ENCODE measurements at regions not wholly inside any gene's neighbourhood (a gene's known extent, or its start where the extent isn't known, plus 50 kb on each side); places are given as distances from the start of the nearest gene placed in this dataset.

DNA sequence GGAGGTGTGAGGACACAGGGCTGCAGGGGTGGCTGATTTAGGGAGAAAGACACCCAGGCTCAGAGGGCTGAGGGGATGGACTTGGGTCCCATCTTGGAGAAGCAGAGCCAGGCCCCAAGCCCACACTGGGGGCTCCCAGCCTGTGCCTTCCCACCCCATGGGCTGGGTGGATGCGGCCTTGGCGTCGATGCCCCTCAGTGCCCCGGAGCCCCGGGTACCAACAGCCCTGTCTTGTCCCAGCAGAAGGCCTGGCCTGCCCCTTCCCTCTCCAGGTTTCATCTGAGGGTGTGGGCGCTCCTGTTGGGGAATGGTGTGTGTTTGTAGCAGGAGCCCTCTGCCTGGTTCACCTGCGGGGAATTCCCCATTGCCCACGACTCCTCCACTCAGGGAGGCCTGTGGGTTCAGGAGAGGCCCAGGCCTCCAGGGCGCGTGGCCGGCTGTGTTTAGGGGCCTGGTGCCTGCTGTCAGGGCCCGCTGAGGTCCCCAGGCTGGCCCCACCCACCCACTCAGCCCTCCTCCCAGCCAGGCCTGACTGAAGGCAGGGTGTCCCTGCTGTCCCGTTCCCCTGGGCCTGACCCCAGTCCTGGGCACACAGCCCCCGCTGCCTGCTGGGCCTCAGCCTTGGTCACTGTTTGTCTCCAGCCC lies 51.1 kb upstream of the BEGAIN start:
- DNase-seq (no peak), ATAC-seq (no peak)

DNA sequence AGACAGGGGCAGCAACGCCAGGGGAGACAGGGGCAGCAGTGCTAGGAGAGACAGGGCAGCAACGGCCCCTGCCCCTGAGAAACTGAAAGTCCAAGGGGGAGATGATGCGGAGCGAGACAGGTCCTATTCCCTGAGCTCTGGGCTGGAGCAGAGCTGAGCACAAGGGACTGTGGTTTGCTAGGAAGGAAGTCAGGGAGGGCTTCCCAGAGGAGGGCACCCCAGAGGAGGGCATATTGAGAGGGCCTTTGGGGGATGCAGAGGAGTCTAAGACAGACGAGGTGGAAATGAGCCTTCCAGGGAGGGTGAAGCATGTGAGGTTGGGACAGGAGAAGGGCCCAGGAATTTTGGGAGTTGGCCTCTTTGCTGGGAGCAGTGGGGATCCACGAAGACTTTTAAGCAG lies 52.1 kb upstream of the BEGAIN start:
- no peak for DNase-seq
- ATAC-seq = no peak

DNA sequence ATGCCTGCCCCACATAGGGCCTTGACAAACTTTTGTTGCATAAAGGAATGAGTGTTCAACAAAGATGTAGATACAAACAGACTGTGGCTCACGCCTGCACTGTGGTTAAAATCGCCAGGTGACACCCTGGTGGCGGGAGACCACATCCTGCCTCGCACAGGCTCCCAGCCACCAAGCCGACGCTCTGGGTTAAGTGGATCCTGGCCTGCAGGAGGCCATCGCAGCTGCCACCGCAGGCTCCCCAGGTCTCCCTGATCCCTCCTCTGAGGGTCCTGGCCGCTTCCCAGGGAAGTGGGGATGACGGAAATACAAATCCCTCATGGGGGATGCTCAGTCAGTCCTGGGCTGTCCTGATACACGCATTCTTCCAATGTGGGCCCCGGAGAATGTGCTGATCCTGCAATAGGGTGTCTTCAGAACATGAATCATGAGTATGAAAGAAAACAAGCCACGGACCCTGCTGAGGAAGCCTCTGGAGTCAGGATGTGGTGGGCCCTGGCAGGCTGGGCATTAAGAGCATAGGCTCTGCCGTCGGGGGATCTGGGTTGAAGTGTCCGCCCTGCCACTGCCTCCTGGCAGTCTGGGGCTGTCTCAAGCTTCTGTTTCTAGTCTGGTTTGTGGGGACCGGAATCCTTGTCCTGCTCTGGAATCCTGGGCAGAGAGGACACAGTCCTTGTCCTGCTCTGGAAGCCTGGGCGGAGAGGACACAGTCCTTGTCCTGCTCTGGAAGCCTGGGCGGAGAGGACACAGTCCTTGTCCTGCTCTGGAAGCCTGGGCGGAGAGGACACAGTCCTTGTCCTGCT lies 53.5 kb upstream of the BEGAIN start:
- ATAC-seq = peak; percentile 88
- DNase-seq = peak; percentile 75

DNA sequence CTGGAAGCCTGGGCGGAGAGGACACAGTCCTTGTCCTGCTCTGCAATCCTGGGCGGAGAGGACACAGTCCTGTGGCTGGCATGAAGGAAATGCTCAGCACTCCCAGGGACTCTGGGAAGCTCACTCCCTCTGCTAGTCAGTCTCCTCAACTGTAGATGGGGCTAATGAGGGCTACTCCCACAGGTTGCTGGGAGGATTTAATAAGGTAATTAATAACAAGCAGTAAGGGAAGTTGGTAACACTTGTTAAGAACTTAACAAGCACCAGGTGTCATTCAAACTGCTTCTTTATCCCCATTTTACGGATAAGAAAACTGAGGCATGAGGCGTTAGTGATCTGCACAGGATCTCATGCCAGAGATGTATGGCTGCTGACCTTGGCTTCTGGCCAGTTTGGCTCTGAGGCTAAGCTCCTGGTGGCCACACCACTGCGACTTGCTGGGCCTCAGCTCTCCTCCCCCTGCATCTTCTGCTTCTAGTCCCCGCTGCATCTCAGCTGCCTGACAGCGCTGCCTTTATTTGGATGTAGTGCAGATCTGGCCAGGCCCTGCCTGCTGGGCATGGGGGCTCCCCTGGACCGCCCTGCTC lies 54.1 kb upstream of the BEGAIN start:
- ATAC-seq = no peak

DNA sequence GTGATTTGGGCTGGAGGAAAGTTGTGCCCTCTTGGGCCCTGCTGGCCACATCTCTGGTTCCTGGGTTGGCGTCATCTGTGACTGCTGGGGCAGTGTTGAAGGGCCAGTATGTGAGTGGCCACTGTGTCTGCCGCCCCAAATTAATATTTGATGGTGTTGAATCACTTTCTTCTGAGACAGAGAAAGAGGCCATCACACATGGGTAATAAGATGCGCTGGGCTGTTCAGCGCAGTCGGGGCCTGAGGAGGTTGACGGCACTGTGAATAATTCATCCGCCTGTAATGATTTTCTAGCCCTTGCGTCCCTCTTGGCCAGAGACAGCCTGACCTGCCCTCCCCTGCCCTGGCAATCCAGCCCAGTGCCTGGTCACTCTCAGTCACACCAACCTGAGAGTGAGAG lies 56.2 kb upstream of the BEGAIN start:
- no peak for DNase-seq

More for the DNA sequence above, 54.1 kb upstream of the BEGAIN start:
- DNase-seq = no peak

DNA sequence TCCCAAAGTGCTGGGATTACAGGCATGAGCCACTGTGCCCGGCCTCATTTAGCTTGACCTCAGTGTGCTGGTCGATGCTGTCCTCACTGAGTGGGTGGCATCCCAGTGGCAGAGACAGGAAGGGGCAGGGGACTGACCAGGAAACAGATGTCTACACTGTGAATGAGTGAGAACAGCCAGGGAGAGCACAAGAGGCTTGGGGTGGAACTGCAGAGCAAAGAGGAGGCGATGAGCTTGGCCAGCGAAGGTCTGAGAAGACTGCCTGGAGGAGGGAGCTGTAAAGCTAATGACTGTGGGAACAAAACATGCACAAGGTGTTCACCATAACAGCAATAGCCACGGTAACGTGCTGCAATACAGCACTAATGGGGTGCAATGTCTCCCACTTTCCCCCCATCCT lies 57.2 kb upstream of the BEGAIN start:
- no peak for ATAC-seq
- no peak for DNase-seq

More for the DNA sequence above, 56.2 kb upstream of the BEGAIN start:
- no peak for ATAC-seq

DNA sequence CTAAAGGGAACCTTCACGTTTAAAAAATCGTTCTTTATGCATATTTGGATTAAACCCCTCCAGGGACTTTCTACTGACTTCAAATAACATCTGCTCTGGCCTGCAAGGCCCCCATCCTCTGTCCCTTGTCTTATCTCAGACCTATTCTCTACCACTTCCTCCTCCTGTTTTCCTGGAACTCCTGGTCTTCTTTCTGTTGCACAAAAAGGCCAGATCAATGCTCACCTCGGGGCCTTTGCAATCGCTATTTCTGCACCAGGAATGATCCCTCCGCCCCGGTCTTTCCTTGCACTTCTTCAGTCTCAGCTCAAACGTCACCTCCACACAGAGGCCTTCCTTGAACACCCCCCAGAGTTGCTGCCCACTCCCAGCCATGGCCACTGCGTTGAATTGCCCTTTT lies 57.6 kb upstream of the BEGAIN start:
- DNase-seq (no peak), ATAC-seq (no peak)

DNA sequence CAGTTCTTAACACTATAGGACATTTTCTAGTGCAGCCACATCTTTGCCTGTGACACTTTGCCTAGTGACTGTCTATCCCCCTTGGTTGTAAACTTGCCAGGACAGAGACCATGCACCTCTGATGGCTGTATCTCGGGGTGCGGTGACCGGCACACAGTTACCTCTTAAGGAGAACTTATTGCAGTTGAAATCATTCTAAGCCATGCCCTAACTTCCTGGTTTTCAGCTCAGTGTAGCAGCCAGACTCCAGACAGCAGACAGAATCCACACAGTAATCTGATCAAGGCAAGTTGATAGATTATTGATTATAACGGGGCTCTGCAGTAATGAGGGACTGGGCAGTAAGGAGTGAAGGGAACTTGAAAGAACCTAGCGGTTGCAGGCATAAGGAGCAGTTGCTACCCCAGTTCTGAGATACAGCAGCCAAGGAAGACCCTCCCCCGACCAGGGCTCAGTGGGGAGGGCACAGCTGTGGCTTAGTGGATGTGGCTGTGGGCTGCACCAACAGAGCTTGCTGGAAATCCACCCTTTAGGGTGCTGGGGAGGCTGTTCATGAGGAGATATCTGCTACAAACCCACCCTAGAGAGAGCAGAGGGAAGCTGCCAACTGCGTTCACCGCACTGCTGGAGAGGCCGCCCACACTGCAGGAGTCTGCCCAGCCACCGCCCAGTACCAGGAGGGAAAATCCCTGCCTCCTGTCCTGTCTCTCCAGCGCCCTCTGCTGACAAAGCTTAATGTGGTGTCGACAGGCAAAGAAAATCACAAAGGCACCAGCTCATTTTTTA lies 58.2 kb upstream of the BEGAIN start:
- ATAC-seq = peak; percentile 85
- peak; percentile 94 for DNase-seq

DNA sequence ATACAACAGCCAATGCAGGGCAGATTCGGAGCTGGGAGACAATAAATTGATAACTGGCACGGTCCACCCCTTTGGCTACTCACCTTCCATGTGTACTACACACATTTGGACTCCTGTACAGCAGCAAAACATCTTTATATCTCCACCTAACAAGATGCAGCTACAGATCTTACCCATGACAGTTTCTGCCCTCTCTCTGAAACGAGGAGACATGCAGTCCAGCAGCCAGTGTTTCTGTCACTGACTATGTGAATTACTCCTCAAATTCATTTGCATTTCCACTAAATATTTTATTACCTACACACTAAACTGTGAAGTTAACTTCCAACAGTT lies 58.7 kb upstream of the BEGAIN start:
- no peak for ATAC-seq

DNA sequence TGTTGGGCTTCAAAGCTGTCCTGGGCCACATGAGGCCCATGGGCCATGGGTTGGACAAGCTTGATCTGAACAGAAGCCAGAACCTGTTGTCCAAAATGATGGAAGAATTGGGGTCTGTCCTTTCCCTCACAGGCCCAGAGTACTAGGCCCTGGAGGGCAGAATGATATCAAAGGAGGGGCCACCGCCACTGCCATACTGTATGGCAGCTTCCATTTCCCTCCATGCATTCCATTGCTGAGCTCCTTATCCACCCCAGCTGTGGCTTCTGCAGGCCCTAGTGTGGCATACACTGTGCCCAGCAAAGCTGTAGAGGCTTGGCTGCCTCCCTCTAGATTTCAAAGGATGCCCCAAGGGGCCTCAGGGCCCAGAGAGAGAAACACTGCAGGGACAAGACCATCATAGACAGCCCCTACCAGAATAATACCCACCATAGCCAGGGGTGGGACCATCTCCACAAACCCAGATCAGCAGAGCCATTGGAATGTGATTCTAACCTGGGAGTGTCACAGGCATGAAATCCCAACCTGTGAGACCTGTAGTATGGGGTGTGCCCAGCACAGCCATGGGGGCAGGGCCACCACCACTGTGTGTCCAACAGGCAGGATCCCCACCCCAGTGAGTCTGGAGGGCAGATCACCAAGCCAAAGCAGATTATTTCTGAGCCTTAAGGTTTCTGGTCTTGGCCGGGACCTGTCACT lies 61.4 kb upstream of the BEGAIN start:
- ATAC-seq (no peak), DNase-seq (no peak)

More for the DNA sequence above, 58.7 kb upstream of the BEGAIN start:
- DNase-seq = no peak

DNA sequence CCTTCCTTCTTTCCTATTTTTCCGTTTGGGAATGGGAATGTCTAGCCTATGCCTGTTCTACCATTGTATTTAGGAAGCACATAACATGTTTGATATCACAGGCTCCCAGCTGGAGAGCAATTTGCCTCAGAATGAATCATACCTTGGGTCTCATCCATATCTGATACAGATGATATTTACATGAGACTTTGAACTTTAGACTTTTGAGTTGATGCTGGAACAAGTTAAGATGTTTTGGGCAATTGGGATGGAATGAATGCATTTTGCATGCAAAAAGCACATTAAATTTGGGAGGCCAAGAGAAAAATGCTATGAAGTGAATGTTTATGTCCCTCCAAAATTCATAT lies 61.9 kb upstream of the BEGAIN start:
- DNase-seq = no peak
- ATAC-seq = no peak

DNA sequence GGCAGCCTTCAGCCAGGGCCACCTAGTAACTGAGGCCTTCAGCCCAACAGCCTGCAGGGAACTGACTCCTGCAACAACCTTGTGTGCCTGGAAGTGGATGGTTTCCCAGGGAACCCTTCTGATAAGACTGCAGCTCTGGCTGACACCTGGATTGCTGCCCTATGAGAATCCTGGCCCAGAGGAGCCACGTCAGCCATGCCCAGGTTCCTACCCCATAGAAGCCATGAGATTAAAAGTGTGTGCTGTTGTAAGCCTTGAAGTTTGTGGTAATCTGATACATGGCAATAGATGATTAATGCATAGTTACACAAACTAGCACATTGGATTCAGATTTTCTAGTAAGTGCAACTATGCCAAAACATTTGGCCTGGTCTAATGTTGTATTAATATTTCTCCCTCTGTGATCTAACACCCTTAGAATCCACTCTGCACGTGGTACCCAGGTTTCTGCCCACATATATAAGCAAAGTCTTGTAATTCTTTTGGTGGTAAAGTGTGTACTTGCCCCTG lies 64.8 kb upstream of the BEGAIN start:
- no peak for ATAC-seq
- no peak for DNase-seq

DNA sequence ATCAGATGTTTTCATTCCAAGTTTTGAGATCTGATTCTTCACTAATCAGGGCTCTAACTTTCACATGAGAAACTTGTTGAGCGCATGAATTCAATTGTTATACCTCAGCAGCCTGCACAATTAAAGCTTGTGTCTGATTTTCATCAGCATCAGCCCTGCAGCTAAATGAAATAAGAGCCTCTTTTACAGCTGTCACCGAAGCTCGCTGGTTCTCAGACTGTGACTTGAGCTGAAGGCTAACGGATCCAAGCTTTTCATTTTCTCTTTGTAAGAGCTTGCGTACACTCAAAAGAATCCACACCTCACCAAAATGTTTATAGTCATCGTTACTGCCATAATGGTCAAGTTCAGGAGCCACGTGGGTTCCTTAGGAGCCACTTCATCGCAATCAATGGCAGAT lies 65.5 kb upstream of the BEGAIN start:
- no peak for ATAC-seq
- no peak for DNase-seq

DNA sequence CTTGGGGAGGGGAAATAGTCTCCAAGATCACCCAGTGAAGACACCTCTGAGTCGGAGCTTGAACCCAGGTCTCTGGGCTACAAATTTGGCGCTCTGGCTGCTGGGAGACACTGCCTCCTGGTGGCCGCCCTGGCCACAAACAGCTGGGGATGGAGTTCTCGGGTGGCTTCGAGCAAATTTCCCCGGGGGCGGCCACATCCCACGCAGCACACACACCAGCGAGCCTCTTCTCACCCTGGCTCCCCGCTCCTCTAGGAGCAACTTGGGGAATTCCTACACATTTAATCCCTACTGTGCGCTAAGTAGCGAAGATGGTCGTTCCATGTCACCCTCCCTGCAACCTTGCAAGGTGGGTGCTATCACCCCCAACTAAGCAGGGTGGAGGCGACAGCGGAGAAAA lies 66.2 kb upstream of the BEGAIN start:
- DNase-seq = peak; percentile 45
- ATAC-seq = no peak

DNA sequence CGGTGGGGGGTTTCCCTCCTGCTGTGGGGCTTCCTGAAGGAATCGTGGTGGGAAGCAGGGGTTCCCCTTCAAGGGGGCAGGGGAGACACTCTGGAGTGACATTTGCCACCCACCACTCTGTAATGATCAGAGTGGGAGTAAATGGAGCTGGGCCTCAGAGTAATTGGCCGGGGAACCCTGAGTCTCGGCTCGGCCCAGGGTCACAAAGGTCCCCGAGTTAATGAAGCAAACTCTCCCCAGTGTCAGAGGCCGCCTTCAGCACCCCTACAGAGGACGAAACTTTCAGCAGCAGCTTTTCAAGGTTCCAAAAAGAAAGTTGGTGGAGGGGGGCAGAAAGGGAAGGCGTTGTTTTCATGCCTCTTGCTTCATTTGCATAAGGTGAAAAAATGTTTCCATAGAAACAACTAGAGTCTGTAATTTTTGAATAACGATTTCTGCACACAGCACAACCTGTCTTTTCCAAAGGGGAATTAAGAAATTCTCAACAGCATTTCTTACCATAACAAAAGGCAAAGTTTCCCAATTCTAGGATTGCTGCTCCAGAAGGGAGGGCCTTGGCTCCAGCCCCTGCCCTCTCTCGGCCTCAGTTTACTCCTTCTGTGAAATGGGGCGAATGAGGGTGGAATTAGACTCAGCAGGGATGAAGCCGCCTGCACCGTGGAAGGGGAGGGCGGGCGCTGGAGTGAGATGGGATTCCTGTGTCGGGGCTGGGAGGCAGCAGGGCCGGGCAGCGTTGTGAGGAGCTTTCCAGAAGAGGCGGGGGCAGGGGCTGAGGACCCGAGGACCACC lies 67.0 kb upstream of the BEGAIN start:
- DNase-seq (no peak), ATAC-seq (no peak)

DNA sequence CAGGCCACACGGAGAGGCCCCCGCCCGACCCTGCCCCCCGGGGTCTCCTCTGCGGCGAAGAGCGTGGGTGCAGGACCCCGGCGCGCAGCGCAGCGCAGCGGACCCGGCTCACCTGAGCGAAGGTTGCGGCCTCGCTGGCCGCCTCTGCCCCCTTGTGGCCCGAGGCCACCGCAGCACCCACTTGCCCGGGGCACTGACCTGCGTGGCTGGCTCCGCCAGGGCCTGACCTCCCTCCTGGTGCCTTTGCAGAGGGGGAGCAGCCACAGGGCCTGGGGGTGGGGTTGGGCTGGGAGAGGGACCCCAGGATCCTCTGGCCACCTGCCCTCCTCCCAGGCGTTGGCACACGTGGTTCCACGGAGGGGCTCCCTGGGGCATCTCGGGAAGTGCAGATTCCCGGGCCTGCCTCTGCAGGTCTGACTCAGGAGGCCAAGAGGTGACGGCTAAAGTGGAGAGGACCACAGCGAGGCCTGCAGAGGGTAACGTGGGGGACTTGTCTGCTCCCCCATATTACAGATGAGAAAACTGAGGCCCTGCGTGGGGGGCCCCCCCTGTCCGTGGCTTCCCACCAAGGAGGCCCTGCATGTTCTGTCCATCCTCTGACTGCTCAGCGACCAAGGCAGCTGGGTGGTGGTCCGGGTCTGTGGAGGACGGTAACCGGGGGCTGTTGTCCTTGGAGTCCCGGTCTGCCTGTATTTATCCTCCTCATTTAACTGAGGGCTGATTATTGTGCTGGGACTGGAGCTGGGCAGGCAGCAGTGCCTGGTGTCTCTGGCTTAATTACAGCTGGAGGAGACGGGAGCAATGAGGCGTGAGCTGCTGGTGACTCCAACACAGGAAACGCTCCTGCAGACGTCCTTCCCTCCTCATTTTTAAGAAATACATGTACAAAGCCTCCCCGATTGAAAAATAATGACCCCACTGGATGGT lies 67.9 kb upstream of the BEGAIN start:
- ATAC-seq (no peak), DNase-seq (peak; percentile 54)

DNA sequence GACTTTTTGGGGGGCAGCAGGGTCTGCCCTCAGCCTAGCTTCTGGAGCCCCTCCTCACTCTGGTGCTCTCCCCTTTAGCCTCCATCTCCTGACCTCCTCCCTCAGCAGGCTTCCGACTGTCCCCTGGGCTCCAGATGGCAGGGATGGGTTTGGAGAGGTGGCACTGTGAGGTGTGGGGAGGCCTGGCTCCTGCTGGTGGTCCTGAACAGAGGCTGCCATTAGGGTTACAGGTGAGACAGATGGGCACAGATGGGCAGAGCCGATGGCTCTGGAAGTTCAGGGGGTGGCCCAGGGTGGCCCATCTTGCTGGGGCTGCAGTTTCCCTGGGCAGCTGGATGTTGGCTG lies 68.5 kb upstream of the BEGAIN start:
- no peak for DNase-seq
- no peak for ATAC-seq

DNA sequence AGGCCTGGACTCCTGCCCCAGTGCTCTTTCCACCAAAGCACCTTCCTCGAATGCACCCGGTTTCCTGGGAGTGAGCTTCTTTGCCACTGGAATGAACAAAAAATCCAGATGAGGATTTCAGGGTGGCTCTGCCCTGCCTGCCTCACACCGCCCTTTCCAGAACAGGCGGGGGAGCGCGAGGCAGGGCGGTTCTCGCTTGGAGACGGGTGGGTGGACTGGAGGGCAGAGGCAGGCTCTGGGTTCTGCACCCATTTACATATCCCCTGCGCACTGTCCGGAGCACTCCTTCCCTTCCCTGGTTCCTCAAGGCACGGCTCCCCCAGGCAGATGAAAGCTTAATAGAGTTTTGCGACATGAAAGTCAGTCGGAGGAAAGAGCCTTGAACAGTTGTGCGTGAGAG lies 69.7 kb upstream of the DLK1 start:
- no peak for DNase-seq
- no peak for ATAC-seq

DNA sequence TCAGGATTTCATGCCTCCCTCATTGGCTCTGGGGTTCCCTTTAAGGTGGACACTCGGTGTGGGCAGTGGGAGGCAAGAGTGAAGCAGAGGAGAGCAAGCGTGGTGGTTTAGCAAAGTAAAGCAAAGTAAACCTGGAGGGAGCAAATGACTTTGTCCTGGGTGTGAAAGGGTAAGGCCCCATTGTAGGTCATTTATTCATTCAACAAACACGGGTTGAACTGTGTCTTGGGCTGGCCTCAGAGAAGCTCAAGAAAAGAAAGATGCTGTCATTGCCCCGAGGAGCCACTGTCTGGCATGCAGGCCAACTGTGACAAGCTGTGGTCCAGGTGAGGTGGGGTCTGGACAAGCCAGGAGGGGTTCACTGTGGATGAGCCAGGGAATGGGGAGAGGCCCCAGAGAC lies 68.9 kb upstream of the DLK1 start:
- ATAC-seq (no peak), DNase-seq (no peak)

DNA sequence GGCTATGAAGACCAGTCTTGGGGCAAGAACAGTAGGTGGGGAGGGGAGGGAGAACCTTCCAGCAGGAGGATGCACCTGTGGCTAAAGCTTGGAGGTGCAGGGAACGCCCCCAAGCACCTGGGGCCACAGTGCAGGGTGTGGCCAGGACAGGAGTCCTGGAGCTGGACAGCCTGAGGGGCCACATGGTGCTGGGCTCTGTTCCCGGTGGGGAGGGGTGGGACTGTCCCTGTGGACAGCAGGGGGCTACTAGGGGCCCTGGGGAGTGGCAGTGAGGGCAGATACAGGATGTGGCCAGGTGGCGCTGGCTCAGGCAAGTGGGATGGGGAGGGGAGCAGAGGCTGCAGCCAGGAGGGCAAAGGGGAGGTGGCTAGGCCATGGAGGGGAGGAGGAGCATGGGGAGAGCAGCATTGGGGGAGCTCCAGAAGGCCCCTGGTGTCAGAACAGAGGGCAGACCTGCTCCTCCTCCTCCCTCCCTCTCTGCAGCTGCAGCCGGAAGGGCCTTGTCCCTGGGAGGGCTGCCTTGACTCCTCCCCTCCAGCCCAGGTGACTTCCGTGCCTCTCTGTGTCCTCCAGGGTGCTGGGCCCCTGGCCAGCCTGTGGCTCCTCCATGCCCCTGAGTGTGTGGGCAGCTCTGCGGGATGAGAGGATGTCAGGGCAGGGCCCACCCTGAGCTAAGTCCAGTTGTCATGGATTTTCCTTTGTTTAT lies 68.4 kb upstream of the DLK1 start:
- no peak for ATAC-seq

More for the DNA sequence above, 68.4 kb upstream of the DLK1 start:
- DNase-seq = no peak
